ENCODE measurements at regions not wholly inside any gene's neighbourhood (a gene's known extent, or its start where the extent isn't known, plus 50 kb on each side); places are given as distances from the start of the nearest gene placed in this dataset.
"Not testable (repeated sequence)": the region's sequence is repeated elsewhere in the genome, so short reads cannot be mapped to it uniquely, and the experiment has no call there.

DNA sequence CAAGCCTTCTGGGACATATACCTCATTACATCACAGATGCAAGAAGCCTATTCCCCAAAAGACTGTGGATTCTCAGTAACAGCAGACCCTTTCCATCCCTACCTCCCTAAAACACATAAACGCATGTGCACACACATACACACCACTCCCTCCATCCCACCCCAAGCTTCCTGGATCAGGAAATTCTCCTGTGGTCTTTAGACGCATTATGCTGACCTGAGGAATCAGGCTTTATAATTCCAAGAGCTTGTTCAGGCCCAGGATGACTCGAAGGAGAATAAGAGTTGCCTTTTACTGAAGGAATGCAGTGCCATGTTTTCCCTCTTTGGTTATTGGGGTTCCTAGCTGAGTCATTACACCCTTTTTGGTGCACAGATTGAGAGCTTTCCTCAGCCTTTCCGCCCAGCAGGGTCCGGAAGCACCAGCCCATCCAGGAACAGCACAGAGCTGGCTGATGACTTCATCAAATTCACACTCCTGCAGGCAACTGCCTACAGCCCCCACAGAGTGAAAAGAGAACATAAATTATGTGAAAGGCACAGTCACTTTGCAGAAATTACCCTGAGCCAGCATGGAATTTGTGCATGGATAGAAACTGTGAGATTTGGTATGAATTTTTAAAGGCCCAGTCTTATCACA is 385.0 kb upstream of the TRPC7 start:
- POLR2A ChIA-PET = no interaction called here
- no peak overlapping the region for H3K27ac Mint-ChIP-seq
- ATAC-seq (no peak), DNase-seq (no peak)
- intact Hi-C loops (cut with micrococcal nuclease) = no loop called here
- TF ChIP-seq, protein P1, sequence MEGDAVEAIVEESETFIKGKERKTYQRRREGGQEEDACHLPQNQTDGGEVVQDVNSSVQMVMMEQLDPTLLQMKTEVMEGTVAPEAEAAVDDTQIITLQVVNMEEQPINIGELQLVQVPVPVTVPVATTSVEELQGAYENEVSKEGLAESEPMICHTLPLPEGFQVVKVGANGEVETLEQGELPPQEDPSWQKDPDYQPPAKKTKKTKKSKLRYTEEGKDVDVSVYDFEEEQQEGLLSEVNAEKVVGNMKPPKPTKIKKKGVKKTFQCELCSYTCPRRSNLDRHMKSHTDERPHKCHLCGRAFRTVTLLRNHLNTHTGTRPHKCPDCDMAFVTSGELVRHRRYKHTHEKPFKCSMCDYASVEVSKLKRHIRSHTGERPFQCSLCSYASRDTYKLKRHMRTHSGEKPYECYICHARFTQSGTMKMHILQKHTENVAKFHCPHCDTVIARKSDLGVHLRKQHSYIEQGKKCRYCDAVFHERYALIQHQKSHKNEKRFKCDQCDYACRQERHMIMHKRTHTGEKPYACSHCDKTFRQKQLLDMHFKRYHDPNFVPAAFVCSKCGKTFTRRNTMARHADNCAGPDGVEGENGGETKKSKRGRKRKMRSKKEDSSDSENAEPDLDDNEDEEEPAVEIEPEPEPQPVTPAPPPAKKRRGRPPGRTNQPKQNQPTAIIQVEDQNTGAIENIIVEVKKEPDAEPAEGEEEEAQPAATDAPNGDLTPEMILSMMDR (IDR thresholded peaks at IDR 0.05) = no peak
- H3K36me3 Mint-ChIP-seq (ENCODE audit: low read depth) = no peaks in the 10 kb centered on the region
- H3K9me3 Mint-ChIP-seq = no peaks in the 10 kb centered on the region
- no peaks in the 10 kb centered on the region for H3K4me1 Mint-ChIP-seq (ENCODE audit: low read depth)
- no peak overlapping the region for H3K4me3 Mint-ChIP-seq
- CTCF ChIA-PET = interaction anchor here (1.0 kb wide), 1 partner anchor 9 kb away, joined by 3 read pairs; no protein-coding TSS in a partner anchor
- H3K27me3 Mint-ChIP-seq = no peaks in the 10 kb centered on the region

GRCh38 chr5:136749016-136749415 is 383.7 kb upstream of the TRPC7 start:
- no peak overlapping the region for H3K4me3 Mint-ChIP-seq
- CTCF ChIA-PET = no interaction called here
- H3K27ac Mint-ChIP-seq = no peak overlapping the region

GRCh38 chr5:136743052-136743451 is 377.7 kb upstream of the TRPC7 start:
- POLR2A ChIA-PET = no interaction called here
- intact Hi-C loops (cut with micrococcal nuclease) = no loop called here
- no peak for ATAC-seq

More at GRCh38 chr5:136749016-136749415, 383.7 kb upstream of the TRPC7 start:
- H3K4me1 Mint-ChIP-seq (ENCODE audit: low read depth) = no peaks in the 10 kb centered on the region
- H3K27me3 Mint-ChIP-seq = no peaks in the 10 kb centered on the region
- H3K9me3 Mint-ChIP-seq = no peaks in the 10 kb centered on the region
- intact Hi-C loops (cut with micrococcal nuclease) = no loop called here
- POLR2A ChIA-PET = no interaction called here
- TF ChIP-seq, protein P1 (IDR thresholded peaks at IDR 0.05) = no peak
- DNase-seq (no peak), ATAC-seq (no peak)
- H3K36me3 Mint-ChIP-seq (ENCODE audit: low read depth) = no peaks in the 10 kb centered on the region

DNA sequence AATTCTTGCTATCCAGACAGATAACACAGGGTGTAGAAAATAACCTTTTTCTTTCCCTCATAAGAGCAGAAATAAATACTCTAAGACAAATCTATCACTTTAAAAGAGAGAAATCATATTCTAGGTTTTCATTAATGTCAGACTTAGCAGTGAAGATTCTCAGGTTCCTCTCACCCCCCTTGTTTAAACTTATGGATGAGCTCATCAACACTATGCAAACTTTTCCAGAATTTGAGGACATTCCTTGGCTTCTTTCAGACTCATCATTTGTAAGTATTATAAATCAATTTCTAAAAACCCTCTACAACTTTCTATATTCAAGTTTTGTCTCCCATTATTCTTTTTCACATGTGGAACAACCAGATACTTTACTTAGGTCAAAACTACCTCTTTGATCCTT is 374.9 kb upstream of the TRPC7 start:
- Mint-ChIP-seq H3K27ac (no peak overlapping the region), H3K4me3 (no peak overlapping the region), H3K9me3 (peaks cover 15% of the 10 kb centered on the region), H3K36me3 (ENCODE audit: low read depth) (no peaks in the 10 kb centered on the region), H3K4me1 (ENCODE audit: low read depth) (no peaks in the 10 kb centered on the region), H3K27me3 (peaks cover 1% of the 10 kb centered on the region)
- DNase-seq = no peak
- POLR2A ChIA-PET = no interaction called here
- intact Hi-C loops (cut with micrococcal nuclease) = no loop called here
- TF ChIP-seq, protein P1 (IDR thresholded peaks at IDR 0.05) = no peak
- CTCF ChIA-PET = no interaction called here
- no peak for ATAC-seq

More at GRCh38 chr5:136743052-136743451, 377.7 kb upstream of the TRPC7 start:
- no peaks in the 10 kb centered on the region for H3K4me1 Mint-ChIP-seq (ENCODE audit: low read depth)
- H3K4me3 Mint-ChIP-seq = no peak overlapping the region
- CTCF ChIA-PET = no interaction called here
- H3K27ac Mint-ChIP-seq = no peak overlapping the region
- DNase-seq = no peak
- H3K36me3 Mint-ChIP-seq (ENCODE audit: low read depth) = no peaks in the 10 kb centered on the region
- no peaks in the 10 kb centered on the region for H3K27me3 Mint-ChIP-seq
- TF ChIP-seq, protein P1 (IDR thresholded peaks at IDR 0.05) = no peak
- peaks cover 11% of the 10 kb centered on the region for H3K9me3 Mint-ChIP-seq

GRCh38 chr5:136739271-136739670 is 373.9 kb upstream of the TRPC7 start:
- H3K9me3 Mint-ChIP-seq = peaks cover 15% of the 10 kb centered on the region
- H3K36me3 Mint-ChIP-seq (ENCODE audit: low read depth); intact Hi-C loops (cut with micrococcal nuclease); CTCF ChIA-PET; DNase-seq; H3K4me1 Mint-ChIP-seq (ENCODE audit: low read depth); H3K4me3 Mint-ChIP-seq; H3K27ac Mint-ChIP-seq; H3K27me3 Mint-ChIP-seq; ATAC-seq: not testable (repeated sequence)
- POLR2A ChIA-PET = interaction anchor here (0.6 kb wide), 1 partner anchor 56 kb away, joined by 3 read pairs; no protein-coding TSS in a partner anchor
